ENCODE measurements at regions not wholly inside any gene's neighbourhood (a gene's known extent, or its start where the extent isn't known, plus 50 kb on each side); places are given as distances from the start of the nearest gene placed in this dataset.
"Not testable (repeated sequence)": the region's sequence is repeated elsewhere in the genome, so short reads cannot be mapped to it uniquely, and the experiment has no call there.

- H2AFZ ChIP-seq (ENCODE audit: low read length, unreplicated experiment); H3K4me3 ChIP-seq (ENCODE audit: low read depth, low read length); H3K36me3 ChIP-seq (ENCODE audit: insufficient read depth, low read length); H3K27me3 ChIP-seq (ENCODE audit: insufficient read depth, low read length); H3K79me2 ChIP-seq (ENCODE audit: control insufficient read depth, insufficient read depth, low read length, unreplicated experiment); H3K4me1 ChIP-seq (ENCODE audit: control insufficient read depth, insufficient read depth, low read length, unreplicated experiment); H3K27ac ChIP-seq (ENCODE audit: low read depth, low read length): not testable (repeated sequence)
Measured at GRCh38 chrX:133483771-133484170, 68.5 kb upstream of the GPC4 start.

- Histone ChIP-seq H3K79me2 (ENCODE audit: control insufficient read depth, insufficient read depth, low read length, unreplicated experiment) (no peaks in the 10 kb centered on the region), H3K4me1 (ENCODE audit: control insufficient read depth, insufficient read depth, low read length, unreplicated experiment) (no peaks in the 10 kb centered on the region), H3K27ac (ENCODE audit: low read depth, low read length) (peak overlapping the region; percentile 34; the same call in 1 of the 2 replicates), H2AFZ (ENCODE audit: low read length, unreplicated experiment) (no peak overlapping the region), H3K36me3 (ENCODE audit: insufficient read depth, low read length) (no peaks in the 10 kb centered on the region), H3K4me3 (ENCODE audit: low read depth, low read length) (no peak overlapping the region), H3K27me3 (ENCODE audit: insufficient read depth, low read length) (no peaks in the 10 kb centered on the region)
Measured at GRCh38 chrX:133482056-133482952, 67.0 kb upstream of the GPC4 start.

GRCh38 chrX:133477986-133478385 is 62.7 kb upstream of the GPC4 start:
- H3K27ac ChIP-seq (ENCODE audit: low read depth, low read length) = no peak overlapping the region
- H3K4me3 ChIP-seq (ENCODE audit: low read depth, low read length) = no peak overlapping the region
- no peaks in the 10 kb centered on the region for H3K79me2 ChIP-seq (ENCODE audit: control insufficient read depth, insufficient read depth, low read length, unreplicated experiment)
- H3K36me3 ChIP-seq (ENCODE audit: insufficient read depth, low read length) = no peaks in the 10 kb centered on the region
- no peak overlapping the region for H2AFZ ChIP-seq (ENCODE audit: low read length, unreplicated experiment)
- H3K27me3 ChIP-seq (ENCODE audit: insufficient read depth, low read length) = no peaks in the 10 kb centered on the region
- H3K4me1 ChIP-seq (ENCODE audit: control insufficient read depth, insufficient read depth, low read length, unreplicated experiment) = no peaks in the 10 kb centered on the region

GRCh38 chrX:133475953-133476352 is 60.7 kb upstream of the GPC4 start:
- H3K27ac ChIP-seq (ENCODE audit: low read depth, low read length) = no peak overlapping the region
- no peaks in the 10 kb centered on the region for H3K79me2 ChIP-seq (ENCODE audit: control insufficient read depth, insufficient read depth, low read length, unreplicated experiment)
- H3K4me3 ChIP-seq (ENCODE audit: low read depth, low read length) = no peak overlapping the region
- no peaks in the 10 kb centered on the region for H3K27me3 ChIP-seq (ENCODE audit: insufficient read depth, low read length)
- no peak overlapping the region for H2AFZ ChIP-seq (ENCODE audit: low read length, unreplicated experiment)
- H3K4me1 ChIP-seq (ENCODE audit: control insufficient read depth, insufficient read depth, low read length, unreplicated experiment) = no peaks in the 10 kb centered on the region
- no peaks in the 10 kb centered on the region for H3K36me3 ChIP-seq (ENCODE audit: insufficient read depth, low read length)

GRCh38 chrX:133475521-133475920 is 60.2 kb upstream of the GPC4 start:
- H3K36me3 ChIP-seq (ENCODE audit: insufficient read depth, low read length) = no peaks in the 10 kb centered on the region
- no peaks in the 10 kb centered on the region for H3K4me1 ChIP-seq (ENCODE audit: control insufficient read depth, insufficient read depth, low read length, unreplicated experiment)
- H2AFZ ChIP-seq (ENCODE audit: low read length, unreplicated experiment) = no peak overlapping the region
- no peaks in the 10 kb centered on the region for H3K79me2 ChIP-seq (ENCODE audit: control insufficient read depth, insufficient read depth, low read length, unreplicated experiment)
- no peaks in the 10 kb centered on the region for H3K27me3 ChIP-seq (ENCODE audit: insufficient read depth, low read length)
- no peak overlapping the region for H3K4me3 ChIP-seq (ENCODE audit: low read depth, low read length)
- no peak overlapping the region for H3K27ac ChIP-seq (ENCODE audit: low read depth, low read length)

- Histone ChIP-seq H3K36me3 (ENCODE audit: insufficient read depth, low read length) (no peaks in the 10 kb centered on the region), H3K27ac (ENCODE audit: low read depth, low read length) (no peak overlapping the region), H3K79me2 (ENCODE audit: control insufficient read depth, insufficient read depth, low read length, unreplicated experiment) (no peaks in the 10 kb centered on the region), H2AFZ (ENCODE audit: low read length, unreplicated experiment) (no peak overlapping the region), H3K27me3 (ENCODE audit: insufficient read depth, low read length) (no peaks in the 10 kb centered on the region), H3K4me1 (ENCODE audit: control insufficient read depth, insufficient read depth, low read length, unreplicated experiment) (no peaks in the 10 kb centered on the region), H3K4me3 (ENCODE audit: low read depth, low read length) (no peak overlapping the region)
Measured at GRCh38 chrX:133474574-133474973, 59.3 kb upstream of the GPC4 start.

- H3K27ac ChIP-seq (ENCODE audit: low read depth, low read length) = no peak overlapping the region
- H3K27me3 ChIP-seq (ENCODE audit: insufficient read depth, low read length) = no peaks in the 10 kb centered on the region
- no peaks in the 10 kb centered on the region for H3K36me3 ChIP-seq (ENCODE audit: insufficient read depth, low read length)
- no peak overlapping the region for H3K4me3 ChIP-seq (ENCODE audit: low read depth, low read length)
- no peaks in the 10 kb centered on the region for H3K4me1 ChIP-seq (ENCODE audit: control insufficient read depth, insufficient read depth, low read length, unreplicated experiment)
- no peaks in the 10 kb centered on the region for H3K79me2 ChIP-seq (ENCODE audit: control insufficient read depth, insufficient read depth, low read length, unreplicated experiment)
- no peak overlapping the region for H2AFZ ChIP-seq (ENCODE audit: low read length, unreplicated experiment)
Measured at GRCh38 chrX:133473451-133473850, 58.2 kb upstream of the GPC4 start.

GRCh38 chrX:133468051-133468450 is 52.8 kb upstream of the GPC4 start:
- H3K27me3 ChIP-seq (ENCODE audit: insufficient read depth, low read length) = no peaks in the 10 kb centered on the region
- no peak overlapping the region for H2AFZ ChIP-seq (ENCODE audit: low read length, unreplicated experiment)
- no peak overlapping the region for H3K4me3 ChIP-seq (ENCODE audit: low read depth, low read length)
- H3K79me2 ChIP-seq (ENCODE audit: control insufficient read depth, insufficient read depth, low read length, unreplicated experiment) = no peaks in the 10 kb centered on the region
- no peaks in the 10 kb centered on the region for H3K36me3 ChIP-seq (ENCODE audit: insufficient read depth, low read length)
- no peak overlapping the region for H3K27ac ChIP-seq (ENCODE audit: low read depth, low read length)
- H3K4me1 ChIP-seq (ENCODE audit: control insufficient read depth, insufficient read depth, low read length, unreplicated experiment) = no peaks in the 10 kb centered on the region

- no peak overlapping the region for H3K27ac ChIP-seq (ENCODE audit: low read depth, low read length)
- H3K4me1 ChIP-seq (ENCODE audit: control insufficient read depth, insufficient read depth, low read length, unreplicated experiment) = no peaks in the 10 kb centered on the region
- no peak overlapping the region for H3K4me3 ChIP-seq (ENCODE audit: low read depth, low read length)
- H2AFZ ChIP-seq (ENCODE audit: low read length, unreplicated experiment) = no peak overlapping the region
- no peaks in the 10 kb centered on the region for H3K36me3 ChIP-seq (ENCODE audit: insufficient read depth, low read length)
- no peaks in the 10 kb centered on the region for H3K79me2 ChIP-seq (ENCODE audit: control insufficient read depth, insufficient read depth, low read length, unreplicated experiment)
- H3K27me3 ChIP-seq (ENCODE audit: insufficient read depth, low read length) = no peaks in the 10 kb centered on the region
Measured at GRCh38 chrX:133465254-133465653, 50.0 kb upstream of the GPC4 start.

Measured in ACC112 (cell line).